GM23338 (cell line): ENCODE measurements at regions not wholly inside any gene's neighbourhood (a gene's known extent, or its start where the extent isn't known, plus 50 kb on each side); places are given as distances from the start of the nearest gene placed in this dataset.

Experiments
- ATAC-seq: fragments of 200-7000 bp; cut with Tn5 transposase; 3 replicates; pipeline ENCODE4 v1.9.1; 2020
- DNase-seq: peaks from one replicate; pipeline ENCODE4 v3.0.0-alpha.2; 2015; ENCODE audit warnings: low spot score
- H2AFZ ChIP-seq: fragments of 200-600 bp; sonication (generic); 2 replicates; pipeline ENCODE4 v1.8.0; 2016; ENCODE audit warnings: antibody characterized with exemption, mild to moderate bottlenecking, moderate library complexity
- H3F3A ChIP-seq: fragments of 200-600 bp; sonication (generic); replicated peaks from 2 replicates; pipeline ENCODE4 v1.8.0; 2017; ENCODE audit warnings: antibody characterized with exemption, mixed run types, low read depth
- H3K27ac ChIP-seq: fragments of 200-600 bp; sonication (generic); 2 replicates; pipeline ENCODE4 v1.6.1; 2016; ENCODE audit warnings: low read depth
- H3K27me3 ChIP-seq: fragments of 200-600 bp; sonication (generic); 2 replicates; pipeline ENCODE4 v1.8.0; 2016; ENCODE audit warnings: mild to moderate bottlenecking, mixed run types, moderate library complexity; ENCODE audit not compliant: insufficient read depth
- H3K36me3 ChIP-seq: fragments of 200-600 bp; sonication (generic); 2 replicates; pipeline ENCODE4 v1.8.0; 2016; ENCODE audit warnings: mild to moderate bottlenecking; ENCODE audit not compliant: insufficient read depth
- H3K4me1 ChIP-seq: fragments of 200-600 bp; sonication (generic); 2 replicates; pipeline ENCODE4 v1.8.0; 2016; ENCODE audit warnings: mild to moderate bottlenecking, moderate library complexity; ENCODE audit not compliant: insufficient read depth
- H3K4me2 ChIP-seq: fragments of 200-600 bp; sonication (generic); 2 replicates; pipeline ENCODE4 v1.7.1; 2017; ENCODE audit warnings: mixed run types
- H3K4me3 ChIP-seq: fragments of 200-600 bp; sonication (generic); 2 replicates; pipeline ENCODE4 v1.6.1; 2016; ENCODE audit warnings: mixed run types
- H3K79me2 ChIP-seq: fragments of 200-600 bp; sonication (generic); replicated peaks from 2 replicates; pipeline ENCODE4 v1.8.0; 2017; ENCODE audit warnings: mild to moderate bottlenecking; ENCODE audit not compliant: insufficient read depth
- H3K9me2 ChIP-seq: fragments of 200-600 bp; sonication (generic); 2 replicates; pipeline ENCODE4 v1.8.0; 2017; ENCODE audit not compliant: insufficient read depth
- H4K20me1 ChIP-seq: fragments of 200-600 bp; sonication (generic); replicated peaks from 2 replicates; pipeline ENCODE4 v1.8.0; 2017; ENCODE audit warnings: mild to moderate bottlenecking; ENCODE audit not compliant: insufficient read depth
- H3K27ac Mint-ChIP-seq: 2 replicates; pipeline ENCODE4 v1.8.0; 2020; ENCODE audit warnings: inconsistent platforms, mild to moderate bottlenecking, moderate library complexity, mixed read lengths
- H3K27me3 Mint-ChIP-seq: 3 replicates; pipeline ENCODE4 v1.8.0; 2022; ENCODE audit warnings: low read depth, mild to moderate bottlenecking, moderate library complexity, mixed read lengths, inconsistent platforms; ENCODE audit not compliant: insufficient read depth, poor library complexity
- H3K36me3 Mint-ChIP-seq: 3 replicates; pipeline ENCODE4 v1.8.0; 2021; ENCODE audit warnings: low read depth, mild to moderate bottlenecking, inconsistent platforms, moderate library complexity, mixed read lengths
- H3K4me1 Mint-ChIP-seq: 3 replicates; pipeline ENCODE4 v1.8.0; 2020; ENCODE audit warnings: mild to moderate bottlenecking, inconsistent platforms, mixed read lengths
- H3K4me3 Mint-ChIP-seq: 3 replicates; pipeline ENCODE4 v1.8.0; 2021; ENCODE audit warnings: moderate library complexity, mild to moderate bottlenecking, inconsistent platforms, mixed read lengths
- H3K9me3 Mint-ChIP-seq: 3 replicates; pipeline ENCODE4 v1.8.0; 2020; ENCODE audit warnings: moderate library complexity, mild to moderate bottlenecking, inconsistent platforms, mixed read lengths
- CREB1 ChIP-seq: fragments of 250-450 bp; sonication (Bioruptor Pico); IDR thresholded peaks from 2 replicates; pipeline ENCODE4 v1.5.0; 2020; ENCODE audit warnings: low read depth, mild to moderate bottlenecking, moderate library complexity
- EZH2 ChIP-seq: fragments of 200-600 bp; sonication (generic); IDR thresholded peaks from one replicate; pipeline ENCODE4 v1.8.0; 2017; ENCODE audit warnings: antibody characterized with exemption, mild to moderate bottlenecking, low read depth; ENCODE audit not compliant: unreplicated experiment
- EZH2phosphoT487 ChIP-seq: fragments of 200-600 bp; sonication (generic); IDR thresholded peaks from one replicate; pipeline ENCODE4 v1.8.1; 2018; ENCODE audit warnings: antibody characterized with exemption; ENCODE audit not compliant: unreplicated experiment
- JUNB ChIP-seq: IDR thresholded peaks from one replicate; pipeline ENCODE4 v1.6.1; 2016; ENCODE audit warnings: antibody characterized with exemption; ENCODE audit not compliant: unreplicated experiment
- NANOG ChIP-seq: IDR thresholded peaks from 2 replicates; pipeline ENCODE4 v1.6.1; 2016; ENCODE audit warnings: antibody characterized with exemption, borderline replicate concordance
- POLR2AphosphoS5 ChIP-seq: IDR thresholded peaks from 2 replicates; pipeline ENCODE4 v1.6.1; 2016; ENCODE audit warnings: antibody characterized with exemption, low read depth
- REST ChIP-seq: IDR thresholded peaks from one replicate; pipeline ENCODE4 v1.6.1; 2018; ENCODE audit warnings: antibody characterized with exemption; ENCODE audit not compliant: unreplicated experiment
- STAT1 ChIP-seq: IDR thresholded peaks from one replicate; pipeline ENCODE4 v1.6.1; 2016; ENCODE audit warnings: antibody characterized with exemption; ENCODE audit not compliant: unreplicated experiment
- ZNF114 ChIP-seq: fragments of 250-450 bp; sonication (Bioruptor Pico); IDR thresholded peaks from 2 replicates; pipeline ENCODE4 v1.5.0; 2020; ENCODE audit warnings: mild to moderate bottlenecking, moderate library complexity
- ZNF331 ChIP-seq: fragments of 250-450 bp; sonication (Bioruptor Pico); IDR thresholded peaks from 2 replicates; pipeline ENCODE4 v1.5.0; 2020; ENCODE audit warnings: low read depth, mild to moderate bottlenecking, moderate library complexity
- ZNF462 ChIP-seq: fragments of 250-450 bp; sonication (Bioruptor Pico); IDR thresholded peaks from 2 replicates; pipeline ENCODE4 v1.5.0; 2020; ENCODE audit warnings: mild to moderate bottlenecking, moderate library complexity
- TF ChIP-seq, protein P1 (sequence below): IDR thresholded peaks from 2 replicates; pipeline ENCODE4 v1.6.1; 2016; ENCODE audit warnings: antibody characterized with exemption
- TF ChIP-seq, protein P2 (sequence below), 2 experiments: fragments of 200-600 bp in 1 of 2; sonication (generic) in 1 of 2; conservative IDR thresholded peaks; 2 replicates each; pipeline versions ENCODE4 v1.5.1 to v1.6.1; 2016 to 2017; ENCODE audit warnings: antibody characterized with exemption in 2 of 2, low read depth in 2 of 2, mild to moderate bottlenecking in 2 of 2, moderate library complexity in 1 of 2

DNA sequence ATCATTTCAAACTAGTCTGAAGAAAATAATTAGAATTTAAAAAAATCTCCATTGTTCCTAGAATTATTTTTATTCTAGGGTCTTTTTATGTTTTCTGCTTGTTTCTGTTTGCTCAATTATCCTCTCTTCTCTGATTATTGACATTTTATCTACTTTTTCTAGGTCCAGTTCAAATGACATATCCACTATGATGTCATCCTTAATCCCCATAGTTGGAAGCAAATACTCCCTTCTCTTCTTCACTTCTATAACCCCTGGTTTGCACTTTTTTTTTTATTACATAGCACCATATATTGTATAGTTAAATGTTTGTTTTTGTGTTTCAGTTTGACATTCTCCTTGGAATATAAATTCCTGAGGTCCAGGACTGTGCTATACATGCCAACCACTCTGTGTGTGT lies 82.6 kb downstream of the CT47B1 start (continued):
- TF ChIP-seq ZNF462 (CRISPR knock-in tag) = no peak

- no peaks in the 10 kb centered on the region for H3K9me3 Mint-ChIP-seq
- H3K79me2 ChIP-seq = no peaks in the 10 kb centered on the region
- H3K36me3 Mint-ChIP-seq = no peaks in the 10 kb centered on the region
- H3K36me3 ChIP-seq = no peaks in the 10 kb centered on the region
- no peaks in the 10 kb centered on the region for H3K9me2 ChIP-seq
- DNase-seq (no peak), ATAC-seq (no peak)
- H3K27ac ChIP-seq = no peak overlapping the region
- H4K20me1 ChIP-seq = no peaks in the 10 kb centered on the region
- no peak overlapping the region for H3K4me2 ChIP-seq
- no peak overlapping the region for H3K4me3 Mint-ChIP-seq
- H2AFZ ChIP-seq = no peak overlapping the region
- H3K27me3 Mint-ChIP-seq = peaks cover 4% of the 10 kb centered on the region
- no peaks in the 10 kb centered on the region for H3F3A ChIP-seq
- H3K4me3 ChIP-seq = no peak overlapping the region
- H3K4me1 ChIP-seq = no peaks in the 10 kb centered on the region
- H3K4me1 Mint-ChIP-seq = peaks cover 4% of the 10 kb centered on the region; the same call in 2 of the 3 replicates
- H3K27me3 ChIP-seq = peaks cover 17% of the 10 kb centered on the region; the same call in 1 of the 2 replicates
- no peak overlapping the region for H3K27ac Mint-ChIP-seq
- TF ChIP-seq, protein P1, sequence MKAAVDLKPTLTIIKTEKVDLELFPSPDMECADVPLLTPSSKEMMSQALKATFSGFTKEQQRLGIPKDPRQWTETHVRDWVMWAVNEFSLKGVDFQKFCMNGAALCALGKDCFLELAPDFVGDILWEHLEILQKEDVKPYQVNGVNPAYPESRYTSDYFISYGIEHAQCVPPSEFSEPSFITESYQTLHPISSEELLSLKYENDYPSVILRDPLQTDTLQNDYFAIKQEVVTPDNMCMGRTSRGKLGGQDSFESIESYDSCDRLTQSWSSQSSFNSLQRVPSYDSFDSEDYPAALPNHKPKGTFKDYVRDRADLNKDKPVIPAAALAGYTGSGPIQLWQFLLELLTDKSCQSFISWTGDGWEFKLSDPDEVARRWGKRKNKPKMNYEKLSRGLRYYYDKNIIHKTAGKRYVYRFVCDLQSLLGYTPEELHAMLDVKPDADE = no peak
- TF ChIP-seq EZH2phosphoT487 (no peak), NANOG (no peak), STAT1 (no peak), REST (no peak), ZNF114 (no peak), POLR2AphosphoS5 (no peak), ZNF331 (CRISPR knock-in tag) (no peak), JUNB (no peak), CREB1 (no peak), EZH2 (no peak)
- TF ChIP-seq, protein P2, sequence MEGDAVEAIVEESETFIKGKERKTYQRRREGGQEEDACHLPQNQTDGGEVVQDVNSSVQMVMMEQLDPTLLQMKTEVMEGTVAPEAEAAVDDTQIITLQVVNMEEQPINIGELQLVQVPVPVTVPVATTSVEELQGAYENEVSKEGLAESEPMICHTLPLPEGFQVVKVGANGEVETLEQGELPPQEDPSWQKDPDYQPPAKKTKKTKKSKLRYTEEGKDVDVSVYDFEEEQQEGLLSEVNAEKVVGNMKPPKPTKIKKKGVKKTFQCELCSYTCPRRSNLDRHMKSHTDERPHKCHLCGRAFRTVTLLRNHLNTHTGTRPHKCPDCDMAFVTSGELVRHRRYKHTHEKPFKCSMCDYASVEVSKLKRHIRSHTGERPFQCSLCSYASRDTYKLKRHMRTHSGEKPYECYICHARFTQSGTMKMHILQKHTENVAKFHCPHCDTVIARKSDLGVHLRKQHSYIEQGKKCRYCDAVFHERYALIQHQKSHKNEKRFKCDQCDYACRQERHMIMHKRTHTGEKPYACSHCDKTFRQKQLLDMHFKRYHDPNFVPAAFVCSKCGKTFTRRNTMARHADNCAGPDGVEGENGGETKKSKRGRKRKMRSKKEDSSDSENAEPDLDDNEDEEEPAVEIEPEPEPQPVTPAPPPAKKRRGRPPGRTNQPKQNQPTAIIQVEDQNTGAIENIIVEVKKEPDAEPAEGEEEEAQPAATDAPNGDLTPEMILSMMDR (conservative IDR thresholded peaks at IDR 0.05; ENCODE audit: low read depth in 2 of 2) = no peak
Measured at GRCh38 chrX:120791013-120791643, 84.5 kb downstream of the CT47B1 start.
